GM18867 (cell line): ENCODE measurements at regions not wholly inside any gene's neighbourhood (a gene's known extent, or its start where the extent isn't known, plus 50 kb on each side); places are given as distances from the start of the nearest gene placed in this dataset.

ENCODE experiments used
- ATAC-seq: cut with Tn5 transposase; IDR thresholded peaks from one replicate; pipeline ENCODE4 v1.9.1; 2021; ENCODE audit warnings: mild to moderate bottlenecking, moderate library complexity; ENCODE audit not compliant: unreplicated experiment

DNA sequence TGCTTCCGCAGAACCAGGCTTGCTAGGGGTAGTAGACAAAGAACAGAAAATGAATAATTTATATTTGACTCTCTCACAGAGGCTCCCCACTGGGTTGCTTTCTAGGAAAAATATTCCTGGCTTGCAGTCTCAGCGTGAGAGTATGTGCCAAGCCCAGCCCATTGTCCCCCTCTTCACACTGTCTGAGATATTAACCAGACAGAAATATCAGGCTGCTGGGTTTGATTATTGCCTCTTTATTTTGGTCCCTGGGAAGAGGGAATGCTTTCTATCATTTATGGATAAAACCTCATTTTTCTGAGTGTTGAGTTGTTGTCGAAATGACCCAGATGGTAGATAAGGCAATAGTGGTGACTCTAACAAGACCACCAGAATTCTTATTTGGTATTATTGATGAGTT lies 367.9 kb downstream of the METTL15 start:
- no peak for ATAC-seq

DNA sequence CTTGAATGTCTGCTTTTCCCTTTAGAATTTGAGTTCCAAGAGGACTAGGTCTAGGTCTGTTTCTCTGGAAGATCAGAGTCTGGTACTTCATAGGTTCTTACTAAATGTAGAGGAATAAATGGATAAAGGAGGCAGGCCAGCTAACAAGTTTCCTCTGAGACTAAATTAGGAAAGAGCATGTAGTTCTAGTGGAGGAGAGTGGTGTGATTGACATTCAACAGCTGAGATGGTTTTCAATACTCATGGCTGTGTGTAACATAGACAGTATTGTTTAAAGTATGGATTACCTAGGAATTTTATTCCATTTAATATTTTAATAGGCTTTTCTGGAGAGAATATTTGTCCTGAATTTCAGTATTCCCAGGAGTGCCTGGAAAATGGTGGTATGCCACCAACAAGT lies 364.7 kb downstream of the METTL15 start:
- no peak for ATAC-seq

DNA sequence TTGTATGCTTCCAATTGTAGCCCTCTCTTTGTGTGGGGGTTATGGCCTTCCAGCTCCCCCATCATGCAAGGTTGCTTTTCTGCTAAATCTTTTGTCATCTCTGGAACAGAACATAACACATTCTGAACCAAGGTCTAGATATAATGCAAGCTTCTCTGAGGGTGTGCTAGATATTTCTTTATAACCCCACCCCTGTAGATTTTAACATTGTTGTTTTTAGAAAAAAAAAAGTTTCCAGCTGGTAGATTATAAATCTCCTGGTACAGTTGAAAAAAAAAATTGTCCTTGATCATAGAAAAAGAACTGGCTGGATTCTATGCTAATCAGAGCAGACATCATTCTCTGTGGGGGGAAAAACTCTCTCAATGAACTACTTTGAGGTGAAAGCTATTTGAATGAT lies 363.3 kb downstream of the METTL15 start:
- ATAC-seq, result no peak

DNA sequence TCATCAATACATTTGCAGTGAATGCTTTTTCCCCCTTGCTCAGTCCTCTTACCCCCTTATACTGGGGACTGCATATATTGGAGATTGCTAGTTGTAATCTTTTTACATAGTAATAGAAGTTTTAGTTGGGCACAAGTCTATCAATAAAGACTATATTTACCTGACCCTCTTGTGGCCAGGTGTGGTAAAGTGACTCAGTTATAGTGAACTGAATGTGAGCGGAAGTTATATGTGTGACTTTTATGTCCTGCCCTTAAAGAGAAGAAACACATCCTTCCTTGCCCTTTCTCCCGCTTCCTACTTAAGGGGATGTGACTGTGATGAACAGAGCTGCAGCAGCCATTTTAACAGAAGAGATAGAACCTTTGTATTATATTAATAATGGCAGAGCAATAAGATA lies 362.0 kb downstream of the METTL15 start:
- no peak for ATAC-seq

DNA sequence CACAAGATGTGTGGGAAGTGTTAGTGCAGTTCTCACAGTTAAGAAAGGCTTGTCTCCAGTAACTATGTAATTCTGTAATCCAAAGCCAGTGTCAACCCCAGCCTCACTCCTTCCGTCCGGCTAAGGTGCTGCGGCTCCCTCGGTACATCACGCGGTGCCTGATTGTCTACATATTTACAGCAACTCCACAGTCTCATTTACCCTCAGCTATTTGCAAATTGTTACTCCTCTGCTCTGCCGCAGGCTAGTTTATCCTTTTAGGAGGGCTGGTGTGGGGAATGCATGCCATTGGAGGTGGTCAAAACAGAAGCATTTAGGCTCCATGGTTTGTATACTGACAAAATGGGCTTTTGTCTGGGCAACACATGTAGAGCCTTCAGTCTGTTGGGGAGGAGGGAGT lies 358.3 kb downstream of the METTL15 start:
- ATAC-seq, result no peak

DNA sequence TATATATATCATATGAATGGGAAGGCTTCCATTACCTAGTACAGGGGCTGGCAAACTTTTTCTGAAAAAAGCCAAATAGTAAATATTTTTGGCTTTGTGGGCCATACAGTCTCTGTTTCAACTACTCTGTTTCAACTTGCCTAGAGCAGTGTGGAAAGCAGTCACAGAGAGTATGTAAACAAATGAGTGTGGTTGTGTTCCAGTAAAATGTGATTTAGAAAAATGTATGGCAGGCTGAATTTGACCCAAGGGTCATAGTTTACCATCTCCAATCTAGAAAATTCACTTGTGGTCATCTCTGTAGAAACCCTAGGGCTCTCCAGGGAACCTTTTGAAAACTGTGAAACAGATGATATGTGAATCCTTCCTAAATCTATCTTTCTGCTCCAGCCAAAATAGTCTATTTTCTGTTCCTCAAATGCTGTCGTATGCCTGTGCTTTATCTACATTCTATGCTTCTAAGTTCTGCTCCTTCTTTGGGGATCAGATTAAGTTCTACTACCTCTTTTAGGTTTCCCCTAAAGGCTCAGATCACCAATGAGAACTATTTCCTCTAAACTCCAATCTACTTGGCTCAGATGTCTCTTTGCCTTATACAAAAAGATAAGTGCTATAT lies 356.2 kb downstream of the METTL15 start:
- no peak for ATAC-seq

DNA sequence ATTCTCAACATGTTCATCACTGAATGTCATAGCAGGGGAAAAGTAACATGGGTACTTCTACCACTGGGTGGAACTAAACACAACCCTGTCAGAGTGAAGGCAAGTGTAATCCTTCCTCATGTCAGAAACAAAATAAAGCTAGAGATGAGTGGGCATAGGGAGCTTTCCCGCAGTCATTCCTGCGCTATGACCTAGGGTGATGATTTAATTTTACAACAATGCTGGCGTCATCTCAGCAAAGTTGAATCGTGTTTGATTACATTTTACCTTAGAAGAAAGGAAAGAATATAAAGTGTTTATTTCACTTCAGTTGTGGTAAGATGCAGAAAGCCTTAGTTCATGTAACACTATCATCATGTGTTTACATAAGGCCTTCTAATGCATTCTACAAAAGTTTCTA lies 355.6 kb downstream of the METTL15 start:
- no peak for ATAC-seq

DNA sequence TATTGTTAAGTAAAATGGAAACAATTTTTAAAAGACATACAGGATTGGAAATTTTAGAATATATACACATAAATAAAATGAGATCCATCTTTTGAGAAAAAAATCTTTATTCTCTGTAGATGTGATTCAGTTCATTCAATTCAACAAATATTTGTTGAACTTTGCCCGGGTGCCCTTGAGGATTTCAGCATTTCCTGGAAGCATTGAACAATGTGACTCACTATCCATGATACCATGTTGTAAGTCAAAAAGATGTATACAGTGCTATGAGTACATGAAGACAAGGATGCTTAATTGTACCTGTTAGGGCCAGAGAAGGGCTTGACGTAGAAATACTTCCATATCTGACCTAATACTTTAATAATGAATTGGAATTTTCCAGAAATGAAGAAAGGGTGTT lies 353.7 kb downstream of the METTL15 start:
- no peak for ATAC-seq

DNA sequence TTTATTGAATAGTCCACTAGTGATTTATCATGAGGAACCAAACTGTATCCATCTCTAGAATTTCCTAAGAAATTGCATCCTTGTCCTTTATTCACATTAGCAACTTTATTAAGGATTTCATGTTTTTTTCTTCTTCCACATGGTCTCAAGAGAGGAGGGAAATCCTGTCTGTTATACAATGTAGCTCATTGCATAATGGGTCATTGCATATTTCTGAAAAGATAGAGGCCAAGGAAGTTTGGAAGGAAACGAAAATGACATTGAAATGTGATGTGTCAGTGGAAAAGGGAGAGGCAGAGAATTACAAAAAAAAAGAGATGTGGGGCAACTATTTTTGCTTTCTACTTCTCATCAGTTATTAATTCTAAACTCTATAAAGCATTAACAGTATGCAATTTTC lies 353.1 kb downstream of the METTL15 start:
- no peak for ATAC-seq

DNA sequence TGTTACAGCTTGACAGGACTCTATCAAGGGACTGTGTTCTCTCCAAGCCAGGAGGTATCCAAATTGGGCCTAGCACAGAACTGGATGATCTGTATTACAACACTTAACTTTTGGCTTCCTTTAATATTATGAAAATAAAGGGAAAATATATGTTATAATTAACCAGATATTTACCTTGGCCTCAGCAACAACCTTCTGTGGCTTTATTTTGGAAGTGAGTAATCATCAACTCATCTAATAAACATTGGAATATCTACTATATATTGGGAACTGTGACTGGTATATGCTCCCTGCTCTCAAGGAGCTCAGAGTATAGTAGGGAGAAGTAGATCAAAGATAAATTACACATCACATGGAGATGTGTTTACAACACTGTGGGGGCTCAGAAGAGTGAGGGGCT lies 352.2 kb downstream of the METTL15 start:
- no peak for ATAC-seq

DNA sequence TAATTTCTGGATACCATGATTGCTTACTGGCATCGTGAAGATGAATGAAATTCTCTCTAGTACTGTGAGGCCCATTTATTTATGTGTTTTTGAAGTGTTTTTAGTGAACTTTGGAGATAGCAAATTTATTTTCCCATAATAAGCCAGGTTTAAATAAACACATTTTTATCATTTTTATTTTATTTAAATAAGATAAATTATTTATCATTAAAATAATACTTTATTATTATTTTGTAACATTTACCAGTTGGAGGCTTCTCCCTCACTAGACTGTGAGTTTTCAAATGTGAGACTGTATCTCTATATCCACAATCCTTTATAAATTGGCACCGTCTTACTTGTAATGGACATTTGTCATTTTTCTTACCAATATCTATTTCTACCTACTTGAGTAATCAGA lies 351.7 kb downstream of the METTL15 start:
- no peak for ATAC-seq

DNA sequence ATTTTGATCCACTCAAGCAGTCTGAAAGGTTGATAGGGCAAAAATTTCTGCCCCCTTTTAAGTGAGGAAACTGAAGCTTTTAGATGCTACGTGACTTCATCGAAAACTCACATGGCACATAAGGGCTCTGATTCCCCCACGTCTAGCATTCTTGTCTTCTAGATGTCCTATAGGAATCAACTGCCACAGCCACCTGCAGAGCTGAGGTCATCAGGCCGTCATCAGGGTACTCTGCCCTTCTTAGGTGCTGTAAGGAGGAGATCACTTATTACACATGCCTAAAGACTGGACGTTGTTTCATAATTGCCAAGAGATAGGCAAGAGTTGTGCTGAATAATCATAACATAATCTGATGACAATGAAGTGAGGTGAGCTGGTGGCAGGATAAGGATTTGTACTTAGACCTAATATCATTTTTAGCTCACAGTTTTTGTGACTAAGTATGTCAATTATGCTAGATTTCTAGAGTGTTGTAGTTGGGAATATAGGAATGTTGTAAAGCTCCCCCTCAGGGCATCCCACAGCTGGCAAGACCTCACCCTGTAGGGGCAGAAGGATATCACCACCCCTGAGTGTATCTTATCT lies 349.4 kb downstream of the METTL15 start:
- ATAC-seq, result no peak

DNA sequence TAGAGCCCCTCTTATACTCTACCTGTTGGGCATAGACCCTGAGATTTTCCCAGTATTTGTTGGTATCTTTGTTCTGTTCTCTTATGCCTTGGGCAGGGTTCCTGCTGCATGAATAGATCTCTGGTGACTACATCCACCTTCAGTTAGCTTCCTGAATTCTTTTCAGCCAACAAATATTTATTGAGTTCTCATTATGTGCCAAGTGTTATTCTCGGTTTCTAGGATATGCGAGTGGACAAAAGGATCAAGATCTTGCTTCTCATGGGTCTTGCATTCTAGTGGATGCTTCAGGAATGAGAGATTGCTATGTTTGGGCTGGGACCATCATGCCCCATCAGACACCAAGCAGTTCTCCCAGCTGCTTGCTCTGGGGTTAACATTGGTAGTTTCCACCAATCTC lies 340.0 kb downstream of the METTL15 start:
- ATAC-seq, result no peak

DNA sequence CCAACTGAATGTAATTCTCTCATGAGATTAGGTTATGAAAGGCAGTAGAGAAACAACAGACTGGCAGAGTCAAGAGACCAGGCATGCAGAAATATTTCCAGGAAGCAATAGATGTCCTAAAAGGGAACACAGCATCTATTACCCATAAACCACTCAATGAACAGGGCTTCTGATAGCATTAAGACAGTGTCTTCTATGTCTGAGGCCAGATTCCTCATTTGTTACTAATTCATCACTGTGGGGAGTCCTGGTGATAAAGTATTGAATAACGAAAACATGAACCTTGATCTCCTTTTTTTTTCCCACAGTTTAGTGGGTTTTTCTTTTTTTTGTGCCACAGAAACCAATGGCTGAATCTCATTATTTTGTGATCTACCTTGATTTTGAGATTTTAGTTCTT lies 339.0 kb downstream of the METTL15 start:
- no peak for ATAC-seq

DNA sequence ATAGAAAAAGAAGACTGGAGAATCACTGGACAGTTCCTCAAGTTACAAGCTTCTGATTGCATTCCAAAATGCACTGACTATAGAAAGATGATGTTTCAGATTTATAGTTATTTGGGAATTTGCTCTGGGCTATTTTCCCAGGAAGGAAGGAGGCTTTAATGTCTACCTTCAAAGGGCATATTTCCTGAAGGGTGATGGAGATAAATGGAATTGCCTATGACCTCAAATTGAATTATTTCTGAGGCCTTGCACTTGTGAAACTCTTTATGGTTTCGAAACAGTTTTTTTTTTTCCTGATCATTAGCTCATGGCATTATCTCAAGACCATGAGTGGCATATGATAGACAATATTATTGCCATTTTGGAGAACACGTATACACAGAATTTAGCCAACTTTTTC lies 333.9 kb downstream of the METTL15 start:
- ATAC-seq, result no peak

DNA sequence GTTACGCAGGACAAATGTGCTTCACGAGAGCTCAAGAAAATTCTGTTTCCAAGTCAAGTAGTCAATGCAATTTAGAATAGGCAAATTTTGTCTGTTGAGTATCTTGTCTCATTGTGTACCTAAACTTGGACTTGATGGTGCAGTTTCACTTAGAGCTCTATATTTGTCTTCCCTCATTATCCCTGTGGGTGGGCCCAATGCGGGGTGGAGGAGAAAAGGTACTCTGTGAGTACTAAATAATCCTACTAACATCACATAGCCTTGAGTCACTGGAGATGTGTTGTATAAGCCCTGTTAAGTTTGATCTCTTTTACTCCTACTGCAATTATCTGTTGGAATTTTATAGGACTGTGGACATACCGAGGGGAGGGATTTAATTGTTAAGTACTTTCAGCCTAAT lies 331.2 kb downstream of the METTL15 start:
- no peak for ATAC-seq

DNA sequence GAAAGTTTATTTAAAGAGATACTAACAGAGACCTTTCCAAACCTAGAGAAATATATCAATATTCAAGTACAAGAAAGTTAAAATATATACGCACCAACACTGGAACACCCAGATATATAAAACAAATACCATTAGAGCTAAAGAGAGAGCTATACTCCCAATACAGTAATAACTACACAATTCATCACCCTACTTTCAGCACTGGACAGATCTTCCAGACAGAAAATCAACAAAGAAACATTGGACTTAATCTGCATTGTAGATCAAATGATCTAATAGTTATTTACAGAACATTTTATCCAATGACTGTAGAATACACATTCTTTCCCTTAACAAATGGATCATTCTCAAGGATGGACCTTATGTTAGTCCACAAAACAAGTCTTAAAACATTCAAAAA lies 311.9 kb downstream of the METTL15 start:
- ATAC-seq, result no peak

DNA sequence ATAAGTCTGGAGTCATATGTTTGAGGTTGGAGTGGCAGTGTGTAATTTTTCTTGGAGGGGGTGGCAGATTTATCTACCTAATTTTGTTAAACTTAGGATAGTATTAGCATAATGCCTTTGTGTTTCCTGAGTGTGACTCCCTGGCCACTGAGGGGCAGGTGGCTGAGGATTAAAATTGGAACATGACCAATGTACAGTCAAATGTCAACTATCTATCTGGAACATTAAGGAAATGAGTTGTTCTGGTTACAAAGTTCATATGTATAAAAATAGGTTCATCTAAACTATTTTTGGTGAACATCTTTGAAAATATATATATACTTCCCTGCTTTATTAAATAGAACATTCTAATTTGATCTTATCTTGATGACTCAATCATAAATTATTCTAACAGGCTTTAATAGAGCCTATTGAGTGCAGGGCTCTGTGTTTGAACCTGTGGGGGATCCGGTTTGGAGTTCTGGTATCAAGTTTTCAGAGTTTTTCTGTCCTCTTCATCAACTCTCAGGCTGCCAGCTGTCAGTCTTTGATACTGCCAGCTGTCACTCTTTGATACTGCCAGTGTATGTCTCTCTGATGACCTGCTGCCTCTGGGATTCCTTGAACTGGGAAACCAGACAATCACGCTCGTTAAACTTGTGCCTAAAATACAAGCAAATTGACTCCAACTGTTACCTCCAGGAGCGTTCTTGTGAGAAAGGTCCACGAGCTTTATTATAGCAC lies 309.6 kb downstream of the METTL15 start:
- ATAC-seq, result no peak

DNA sequence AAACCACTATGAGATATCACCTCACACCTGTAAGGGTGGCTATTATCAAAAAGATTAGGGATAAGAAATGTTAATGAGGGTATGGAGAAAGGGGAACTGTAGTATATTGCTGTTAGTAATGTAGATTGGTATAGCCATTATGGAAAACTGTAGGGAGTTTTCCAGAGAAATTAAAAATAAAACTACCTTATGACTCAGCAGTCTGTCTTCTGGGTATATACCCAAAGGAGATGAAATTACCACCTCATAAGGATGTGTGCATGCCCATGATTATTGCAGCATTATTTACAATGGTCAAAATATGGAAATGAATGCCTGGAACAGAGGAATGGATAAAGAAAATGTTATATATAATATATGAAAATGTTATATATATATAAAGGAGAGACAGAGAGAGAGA lies 303.8 kb downstream of the METTL15 start:
- no peak for ATAC-seq

DNA sequence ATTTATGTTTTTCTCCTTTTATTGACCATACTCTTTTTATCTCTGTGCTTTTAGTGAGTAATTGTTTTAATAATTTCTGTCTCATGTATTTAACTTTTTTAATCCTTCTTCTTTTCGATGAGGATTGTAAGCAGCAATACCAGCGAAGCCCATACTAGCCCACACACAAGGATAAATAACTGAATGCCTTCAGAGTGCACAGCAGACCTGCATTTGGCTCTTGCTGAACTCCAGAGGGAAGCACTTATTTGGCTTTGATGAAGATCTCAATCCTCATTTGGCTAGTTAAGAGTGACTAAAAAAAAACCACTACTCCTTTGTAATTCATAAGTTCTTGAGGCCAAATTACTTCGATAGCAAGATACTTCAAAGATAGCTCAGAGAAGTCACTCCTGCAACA lies 293.3 kb downstream of the METTL15 start:
- no peak for ATAC-seq

DNA sequence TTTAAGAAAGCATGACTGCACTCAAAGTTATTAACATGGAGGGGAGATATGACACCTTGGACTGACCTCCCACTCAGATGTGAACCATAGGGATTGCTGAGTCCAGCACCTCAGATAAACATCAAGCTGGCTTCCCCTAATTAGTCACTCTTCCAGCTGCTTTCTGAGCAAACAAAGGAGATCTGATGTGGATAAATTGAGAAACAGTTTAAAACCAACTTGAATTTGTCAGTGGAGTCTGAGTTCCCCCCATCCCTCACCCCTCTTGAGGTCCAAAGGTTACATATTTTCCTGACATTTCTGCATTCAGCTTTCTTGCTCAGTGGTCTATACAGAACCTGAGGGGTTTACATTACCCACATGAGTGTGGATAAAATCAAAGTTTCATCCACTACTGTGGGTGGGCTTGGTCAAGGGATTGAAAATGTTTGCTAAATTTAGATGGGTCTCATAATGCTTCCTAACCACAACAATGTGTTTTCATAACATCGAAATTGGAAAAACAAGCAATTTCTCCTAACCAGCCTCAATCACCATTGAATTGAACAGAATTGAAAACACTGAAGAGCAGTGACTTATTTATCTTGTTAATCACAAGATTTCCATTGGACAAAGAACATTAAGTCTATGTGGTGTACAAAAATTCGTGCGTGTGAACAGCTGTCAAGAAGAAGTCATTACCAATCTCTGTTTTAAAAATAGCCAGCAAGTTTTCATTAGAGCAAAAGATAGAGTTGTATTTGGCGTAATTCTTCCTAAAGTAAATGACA lies 292.3 kb downstream of the METTL15 start:
- no peak for ATAC-seq

DNA sequence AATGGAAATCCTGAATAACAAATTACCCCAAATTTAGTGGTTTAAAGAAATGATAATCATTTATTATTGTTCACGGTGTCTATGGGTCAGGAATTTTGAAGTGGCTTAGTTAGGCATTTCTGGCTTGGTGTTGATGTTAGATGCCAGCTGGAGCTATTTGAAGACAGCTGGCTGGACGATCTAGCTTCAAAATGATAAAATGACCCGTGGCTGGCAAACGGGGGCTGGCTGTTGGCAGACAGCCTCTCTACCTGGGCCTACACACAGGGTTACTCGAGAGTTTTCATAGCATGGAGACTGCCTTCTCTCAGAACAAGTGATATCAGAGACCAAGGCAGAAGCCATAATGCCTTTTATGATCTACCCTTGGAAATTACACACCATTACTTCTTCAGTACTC lies 285.2 kb downstream of the METTL15 start:
- no peak for ATAC-seq
